K562 (cell line): ENCODE measurements at regions not wholly inside any gene's neighbourhood (a gene's known extent, or its start where the extent isn't known, plus 50 kb on each side); places are given as distances from the start of the nearest gene placed in this dataset.

Experiments
- CHD7 ChIP-seq: fragments of 200-600 bp; sonication (generic); IDR thresholded peaks from one replicate; pipeline ENCODE4 v1.6.1; 2012; ENCODE audit warnings: mild to moderate bottlenecking, low read depth, low read length, inconsistent platforms
- TF ChIP-seq, protein P1 (sequence below): fragments of 250-450 bp; sonication (Bioruptor Pico); IDR thresholded peaks from 2 replicates; pipeline ENCODE4 v1.4.0; 2020; ENCODE audit warnings: mild to moderate bottlenecking, moderate library complexity, borderline replicate concordance

DNA sequence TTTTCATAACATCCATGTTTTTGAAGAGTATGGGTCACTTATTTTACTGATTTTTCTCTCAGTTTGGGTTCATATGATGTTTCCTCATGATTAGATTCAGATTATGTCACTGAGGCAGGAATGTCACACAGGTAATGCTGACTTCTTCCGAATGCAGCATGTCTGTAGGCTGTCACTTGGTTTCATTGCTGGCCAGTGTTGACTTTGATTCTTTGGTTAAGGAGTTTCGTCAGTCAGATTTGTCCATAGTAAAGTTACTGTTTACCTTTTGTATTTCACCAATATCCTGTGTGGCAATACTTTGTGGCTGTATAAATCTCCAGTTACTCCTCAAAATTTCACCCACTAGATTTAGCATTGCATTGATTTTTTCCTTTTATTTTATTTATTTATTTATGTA is 105.6 kb downstream of the MRPL57 start (continued):
- TF ChIP-seq CHD7: no peak
- TF ChIP-seq, protein P1, sequence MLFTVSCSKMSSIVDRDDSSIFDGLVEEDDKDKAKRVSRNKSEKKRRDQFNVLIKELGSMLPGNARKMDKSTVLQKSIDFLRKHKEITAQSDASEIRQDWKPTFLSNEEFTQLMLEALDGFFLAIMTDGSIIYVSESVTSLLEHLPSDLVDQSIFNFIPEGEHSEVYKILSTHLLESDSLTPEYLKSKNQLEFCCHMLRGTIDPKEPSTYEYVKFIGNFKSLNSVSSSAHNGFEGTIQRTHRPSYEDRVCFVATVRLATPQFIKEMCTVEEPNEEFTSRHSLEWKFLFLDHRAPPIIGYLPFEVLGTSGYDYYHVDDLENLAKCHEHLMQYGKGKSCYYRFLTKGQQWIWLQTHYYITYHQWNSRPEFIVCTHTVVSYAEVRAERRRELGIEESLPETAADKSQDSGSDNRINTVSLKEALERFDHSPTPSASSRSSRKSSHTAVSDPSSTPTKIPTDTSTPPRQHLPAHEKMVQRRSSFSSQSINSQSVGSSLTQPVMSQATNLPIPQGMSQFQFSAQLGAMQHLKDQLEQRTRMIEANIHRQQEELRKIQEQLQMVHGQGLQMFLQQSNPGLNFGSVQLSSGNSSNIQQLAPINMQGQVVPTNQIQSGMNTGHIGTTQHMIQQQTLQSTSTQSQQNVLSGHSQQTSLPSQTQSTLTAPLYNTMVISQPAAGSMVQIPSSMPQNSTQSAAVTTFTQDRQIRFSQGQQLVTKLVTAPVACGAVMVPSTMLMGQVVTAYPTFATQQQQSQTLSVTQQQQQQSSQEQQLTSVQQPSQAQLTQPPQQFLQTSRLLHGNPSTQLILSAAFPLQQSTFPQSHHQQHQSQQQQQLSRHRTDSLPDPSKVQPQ (CRISPR knock-in tag): no peak
